GM23248 (cell line): ENCODE measurements at regions not wholly inside any gene's neighbourhood (a gene's known extent, or its start where the extent isn't known, plus 50 kb on each side); places are given as distances from the start of the nearest gene placed in this dataset.

Source experiments
- DNase-seq: peaks from one replicate; pipeline ENCODE4 v3.0.0-alpha.2; 2015
- H2AFZ ChIP-seq: fragments of 200-600 bp; sonication (generic); 2 replicates; pipeline ENCODE4 v1.6.1; 2016; ENCODE audit warnings: antibody characterized with exemption
- H3F3A ChIP-seq: fragments of 200-600 bp; sonication (generic); 2 replicates; pipeline ENCODE4 v1.6.1; 2016; ENCODE audit warnings: mild to moderate bottlenecking, antibody characterized with exemption, mixed run types; ENCODE audit not compliant: insufficient read depth
- H3K27ac ChIP-seq: fragments of 200-600 bp; sonication (generic); 2 replicates; pipeline ENCODE4 v1.5.1; 2016; ENCODE audit warnings: mild to moderate bottlenecking
- H3K27me3 ChIP-seq: fragments of 200-600 bp; sonication (generic); replicated peaks from 2 replicates; pipeline ENCODE4 v1.6.1; 2016; ENCODE audit warnings: mild to moderate bottlenecking; ENCODE audit not compliant: insufficient read depth
- H3K36me3 ChIP-seq: fragments of 200-600 bp; sonication (generic); 2 replicates; pipeline ENCODE4 v1.6.1; 2016; ENCODE audit warnings: low read depth, mild to moderate bottlenecking
- H3K4me1 ChIP-seq: fragments of 200-600 bp; sonication (generic); 2 replicates; pipeline ENCODE4 v1.6.1; 2016; ENCODE audit warnings: mild to moderate bottlenecking; ENCODE audit not compliant: insufficient read depth
- H3K4me2 ChIP-seq: fragments of 200-600 bp; sonication (generic); one replicate; pipeline ENCODE4 v1.6.1; 2016; ENCODE audit warnings: mild to moderate bottlenecking; ENCODE audit not compliant: unreplicated experiment
- H3K4me3 ChIP-seq: fragments of 200-600 bp; sonication (generic); 2 replicates; pipeline ENCODE4 v1.5.1; 2016; ENCODE audit warnings: mild to moderate bottlenecking
- H3K79me2 ChIP-seq: fragments of 200-600 bp; sonication (generic); 2 replicates; pipeline ENCODE4 v1.6.1; 2016; ENCODE audit warnings: mild to moderate bottlenecking; ENCODE audit not compliant: insufficient read depth
- H3K9ac ChIP-seq: fragments of 200-600 bp; sonication (generic); 2 replicates; pipeline ENCODE4 v1.6.1; 2016; ENCODE audit warnings: mild to moderate bottlenecking
- H3K9me2 ChIP-seq: fragments of 200-600 bp; sonication (generic); 2 replicates; pipeline ENCODE4 v1.6.1; 2016; ENCODE audit warnings: mixed run types, mild to moderate bottlenecking, moderate library complexity; ENCODE audit not compliant: insufficient read depth
- H3K9me3 ChIP-seq: fragments of 200-600 bp; sonication (generic); one replicate; pipeline ENCODE4 v1.6.1; 2017; ENCODE audit warnings: low read depth
- H4K20me1 ChIP-seq: fragments of 200-600 bp; sonication (generic); 2 replicates; pipeline ENCODE4 v1.6.0; 2016; ENCODE audit not compliant: insufficient read depth
- EZH2 ChIP-seq: fragments of 200-600 bp; sonication (generic); IDR thresholded peaks from 2 replicates; pipeline ENCODE4 v1.6.1; 2018; ENCODE audit warnings: antibody characterized with exemption, mild to moderate bottlenecking; ENCODE audit not compliant: insufficient read depth, poor library complexity, severe bottlenecking
- EZH2phosphoT487 ChIP-seq: fragments of 200-600 bp; sonication (generic); IDR thresholded peaks from 2 replicates; pipeline ENCODE4 v1.6.1; 2018; ENCODE audit warnings: antibody characterized with exemption, moderate library complexity, mild to moderate bottlenecking, low read depth; ENCODE audit not compliant: insufficient read depth
- WGBS, 2 experiments: methylation state at CpG; one replicate each; pipeline ENCODE4 v1.1.6; 2015 to 2017; ENCODE audit warnings: low lambda C conversion rate in 2 of 2, low coverage in 1 of 2; ENCODE audit errors: missing lambda C conversion rate in 2 of 2; 5-methylcytosine and 5-hydroxymethylcytosine counted together
- in situ Hi-C: fragments of 300-500 bp; cut with MboI; formaldehyde crosslinking; loops from 2 replicates; pipeline ENCODE4 v1.15.0; 2020

DNA sequence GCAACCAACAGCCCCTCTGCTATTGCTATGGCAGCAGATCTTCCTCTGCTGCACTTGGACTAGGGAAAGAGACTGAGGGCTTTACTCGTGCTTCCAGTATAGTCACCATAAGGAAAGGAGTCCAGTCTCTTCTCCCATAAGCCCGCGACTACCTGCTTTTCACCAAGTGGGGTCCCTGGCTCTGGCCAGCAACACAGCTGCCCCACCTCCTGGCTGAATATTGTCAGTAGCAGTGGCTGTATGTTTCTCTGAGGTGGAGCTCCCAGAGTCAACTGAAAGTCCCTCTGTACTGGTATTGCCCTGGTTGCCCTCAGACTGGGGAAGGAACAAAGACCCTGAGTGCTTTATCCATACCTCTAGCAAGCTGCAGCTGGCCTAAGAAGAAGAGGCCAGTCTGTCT lies 719.6 kb downstream of the SQOR start:
- no peaks in the 10 kb centered on the region for H3K27me3 ChIP-seq
- H3K9ac ChIP-seq: no peak overlapping the region
- H2AFZ ChIP-seq: no peak overlapping the region
- no peak for DNase-seq
- H3K27ac ChIP-seq: no peak overlapping the region
- TF ChIP-seq EZH2phosphoT487 (no peak), EZH2 (no peak)
- no peaks in the 10 kb centered on the region for H3F3A ChIP-seq
- no peaks in the 10 kb centered on the region for H3K4me1 ChIP-seq
- in situ Hi-C loops: no loop called here
- no peaks in the 10 kb centered on the region for H3K79me2 ChIP-seq
- no peak overlapping the region for H3K4me3 ChIP-seq
- no peaks in the 10 kb centered on the region for H3K36me3 ChIP-seq
- H3K9me2 ChIP-seq: no peaks in the 10 kb centered on the region
- H4K20me1 ChIP-seq: no peaks in the 10 kb centered on the region
- no peak overlapping the region for H3K4me2 ChIP-seq
- no peaks in the 10 kb centered on the region for H3K9me3 ChIP-seq
- 40 to 54% methylated on average over 3 of the region's 3 CpGs for WGBS, 2 experiments

GRCh38 chr15:46365572-46365971 lies 730.7 kb downstream of the SQOR start:
- Histone ChIP-seq H2AFZ (no peak overlapping the region), H3K4me2 (no peak overlapping the region), H3K79me2 (no peaks in the 10 kb centered on the region), H3K9me2 (no peaks in the 10 kb centered on the region), H3K27me3 (no peaks in the 10 kb centered on the region), H3K27ac (no peak overlapping the region), H4K20me1 (no peaks in the 10 kb centered on the region), H3K9ac (no peak overlapping the region), H3F3A (no peaks in the 10 kb centered on the region), H3K4me1 (no peaks in the 10 kb centered on the region), H3K4me3 (no peak overlapping the region), H3K36me3 (no peaks in the 10 kb centered on the region), H3K9me3 (no peaks in the 10 kb centered on the region)
- DNase-seq: peak; percentile 36
- WGBS, 2 experiments: 0 to 1% methylated on average over 6 of the region's 6 CpGs
- in situ Hi-C loops: no loop called here
- no peak for TF ChIP-seq EZH2
- TF ChIP-seq EZH2phosphoT487: no peak

DNA sequence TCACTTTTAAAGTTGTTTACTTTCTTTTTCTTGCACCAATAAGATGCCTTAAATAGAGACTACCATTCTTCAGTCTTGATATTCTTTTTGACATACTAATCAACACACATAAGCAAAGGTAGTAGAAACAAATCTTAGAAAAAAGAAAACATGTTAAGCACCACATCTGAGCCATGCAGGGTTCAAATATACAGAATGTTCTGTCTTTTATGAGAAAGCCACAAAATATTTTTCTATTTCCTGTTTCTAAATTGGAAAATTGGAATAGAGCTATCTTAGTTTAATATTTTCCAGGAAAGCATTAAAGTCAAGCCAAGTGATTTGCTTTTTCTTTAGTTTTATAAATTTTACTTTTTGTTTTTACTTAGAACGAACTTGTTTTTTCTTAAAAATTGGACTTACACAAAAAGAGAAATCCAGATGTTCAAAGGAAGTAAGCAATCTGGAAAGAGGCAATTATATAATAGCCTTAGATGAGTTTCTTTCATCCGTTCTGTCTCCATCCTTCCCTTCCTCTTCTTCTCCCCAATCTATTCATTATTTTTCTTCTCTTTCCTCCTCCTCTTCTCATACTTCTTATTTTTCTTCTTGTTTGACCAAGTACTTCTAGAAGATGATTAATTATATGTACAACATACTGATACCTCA lies 731.7 kb downstream of the SQOR start:
- TF ChIP-seq EZH2 (no peak), EZH2phosphoT487 (no peak)

GRCh38 chr15:46383978-46384377 lies 749.1 kb downstream of the SQOR start:
- no peaks in the 10 kb centered on the region for H3F3A ChIP-seq
- H3K4me2 ChIP-seq: no peak overlapping the region
- H3K27me3 ChIP-seq: no peaks in the 10 kb centered on the region
- H2AFZ ChIP-seq: no peak overlapping the region
- no peaks in the 10 kb centered on the region for H3K4me1 ChIP-seq
- H3K79me2 ChIP-seq: no peaks in the 10 kb centered on the region
- H4K20me1 ChIP-seq: no peaks in the 10 kb centered on the region
- no peak overlapping the region for H3K9ac ChIP-seq
- WGBS, 2 experiments: 18 to 20% methylated on average over 3 of the region's 3 CpGs
- in situ Hi-C loops: no loop called here
- no peak for TF ChIP-seq EZH2phosphoT487
- no peak for TF ChIP-seq EZH2
- no peaks in the 10 kb centered on the region for H3K9me2 ChIP-seq
- DNase-seq: no peak
- no peaks in the 10 kb centered on the region for H3K9me3 ChIP-seq
- no peaks in the 10 kb centered on the region for H3K36me3 ChIP-seq
- H3K4me3 ChIP-seq: no peak overlapping the region
- no peak overlapping the region for H3K27ac ChIP-seq

More for the DNA sequence above, 731.7 kb downstream of the SQOR start:
- Histone ChIP-seq H3K27ac (no peak overlapping the region), H3K4me2 (no peak overlapping the region), H4K20me1 (no peaks in the 10 kb centered on the region), H3K36me3 (no peaks in the 10 kb centered on the region), H3F3A (no peaks in the 10 kb centered on the region), H3K79me2 (no peaks in the 10 kb centered on the region), H3K27me3 (no peaks in the 10 kb centered on the region), H3K9me2 (no peaks in the 10 kb centered on the region), H3K4me1 (no peaks in the 10 kb centered on the region), H3K9ac (no peak overlapping the region), H2AFZ (no peak overlapping the region), H3K9me3 (no peaks in the 10 kb centered on the region), H3K4me3 (no peak overlapping the region)
- DNase-seq: no peak
- WGBS, 2 experiments: 4 to 7% methylated on average over 2 of the region's 2 CpGs
- in situ Hi-C loops: no loop called here

GRCh38 chr15:46386356-46386755 lies 751.5 kb downstream of the SQOR start:
- no peaks in the 10 kb centered on the region for H3K9me2 ChIP-seq
- no peak overlapping the region for H3K27ac ChIP-seq
- 39 to 43% methylated on average over 1 of the region's 1 CpG for WGBS, 2 experiments
- H3K27me3 ChIP-seq: no peaks in the 10 kb centered on the region
- H3K9ac ChIP-seq: no peak overlapping the region
- no peak for DNase-seq
- in situ Hi-C loops: no loop called here
- H4K20me1 ChIP-seq: no peaks in the 10 kb centered on the region
- H3F3A ChIP-seq: no peaks in the 10 kb centered on the region
- no peaks in the 10 kb centered on the region for H3K79me2 ChIP-seq
- H3K36me3 ChIP-seq: no peaks in the 10 kb centered on the region
- no peaks in the 10 kb centered on the region for H3K4me1 ChIP-seq
- TF ChIP-seq EZH2 (no peak), EZH2phosphoT487 (no peak)
- H3K4me3 ChIP-seq: no peak overlapping the region
- no peak overlapping the region for H3K4me2 ChIP-seq
- no peak overlapping the region for H2AFZ ChIP-seq
- no peaks in the 10 kb centered on the region for H3K9me3 ChIP-seq
